CD4-positive, alpha-beta memory T cell (primary cell): ENCODE measurements at regions not wholly inside any gene's neighbourhood (a gene's known extent, or its start where the extent isn't known, plus 50 kb on each side); places are given as distances from the start of the nearest gene placed in this dataset.

ENCODE experiments used
- CTCF ChIA-PET: fragments of 350-600 bp; sonication (Branson Sonifier 250); formaldehyde crosslinking; loops from one replicate; lab custom pipeline; 2021; ENCODE audit warnings: inconsistent platforms; ENCODE audit not compliant: partially characterized antibody; lab: Charles Lee
- POLR2A ChIA-PET: fragments of 350-600 bp; sonication (Branson Sonifier 250); formaldehyde crosslinking; loops from one replicate; lab custom pipeline; 2021; ENCODE audit not compliant: partially characterized antibody; lab: Charles Lee
- DNase-seq, 5 donors: peaks; one replicate each; pipeline versions ENCODE4 v3.0.0 to v3.0.0-alpha.2; 2020 to 2022; ENCODE audit warnings: mixed read lengths in 1 of 5
- H3K27ac ChIP-seq: one replicate; pipeline ENCODE4 v1.7.0; 2013; ENCODE audit warnings: low read depth, low read length
- H3K27me3 ChIP-seq: 2 replicates; pipeline ENCODE4 v1.7.0; 2013; ENCODE audit warnings: mild to moderate bottlenecking, low read length, moderate library complexity; ENCODE audit not compliant: insufficient read depth
- H3K36me3 ChIP-seq: 2 replicates; pipeline ENCODE4 v1.7.0; 2013; ENCODE audit warnings: mild to moderate bottlenecking, low read length, moderate library complexity; ENCODE audit not compliant: insufficient read depth
- H3K4me1 ChIP-seq: 2 replicates; pipeline ENCODE4 v1.7.0; 2013; ENCODE audit warnings: mild to moderate bottlenecking, low read length, moderate library complexity; ENCODE audit not compliant: insufficient read depth
- H3K4me3 ChIP-seq, 2 donors: one replicate each; pipeline ENCODE4 v1.7.0; 2013; ENCODE audit warnings: low read length in 2 of 2, mild to moderate bottlenecking in 1 of 2
- H3K9me3 ChIP-seq, 2 donors: one replicate each; pipeline ENCODE4 v1.7.0; 2013; ENCODE audit warnings: low read length in 2 of 2, control low read depth in 1 of 2; ENCODE audit not compliant: control insufficient read depth in 1 of 2
- H3K27ac Mint-ChIP-seq, 7 donors: one replicate each; pipeline ENCODE4 v1.8.0; 2020 to 2021; ENCODE audit warnings: mixed read lengths in 7 of 7, mild to moderate bottlenecking in 6 of 7, inconsistent platforms in 3 of 7, moderate library complexity in 3 of 7
- H3K27me3 Mint-ChIP-seq, 2 donors: one replicate each; pipeline ENCODE4 v1.8.0; 2020 to 2021; ENCODE audit warnings: mixed read lengths in 2 of 2
- H3K36me3 Mint-ChIP-seq, 2 donors: one replicate each; pipeline ENCODE4 v1.8.0; 2020 to 2021; ENCODE audit warnings: mixed read lengths in 2 of 2, inconsistent platforms in 1 of 2, mild to moderate bottlenecking in 1 of 2
- H3K4me1 Mint-ChIP-seq, 4 donors: one replicate each; pipeline ENCODE4 v1.8.0; 2020 to 2021; ENCODE audit warnings: mixed read lengths in 4 of 4, mild to moderate bottlenecking in 1 of 4
- H3K4me3 Mint-ChIP-seq, 8 donors: one replicate each; pipeline ENCODE4 v1.8.0; 2020 to 2021; ENCODE audit warnings: mixed read lengths in 8 of 8, mild to moderate bottlenecking in 7 of 8, moderate library complexity in 6 of 8, inconsistent platforms in 3 of 8
- H3K9me3 Mint-ChIP-seq, 8 donors: one replicate each; pipeline ENCODE4 v1.8.0; 2020 to 2021; ENCODE audit warnings: mixed read lengths in 8 of 8, mild to moderate bottlenecking in 5 of 8, inconsistent platforms in 3 of 8, moderate library complexity in 1 of 8
- intact Hi-C: fragments of 100-400 bp; cut with micrococcal nuclease; formaldehyde crosslinking; loops from one replicate; pipeline ENCODE4 v1.15.1; 2023

- Mint-ChIP-seq H3K27me3 (peaks cover 0 to 2% of the 10 kb centered on the region in 2 donors), H3K4me1 (no peaks in the 10 kb centered on the region), H3K27ac (no peak overlapping the region), H3K36me3 (no peaks in the 10 kb centered on the region), H3K4me3 (no peak overlapping the region), H3K9me3 (peaks cover 0 to 3% (median 0%) of the 10 kb centered on the region in 8 donors)
- no peak for DNase-seq
- no peak overlapping the region for H3K27ac ChIP-seq
- intact Hi-C loops = no loop called here
- H3K27me3 ChIP-seq = no peaks in the 10 kb centered on the region
- ChIA-PET CTCF (no interaction called here), POLR2A (no interaction called here)
- H3K36me3 ChIP-seq = no peaks in the 10 kb centered on the region
- H3K4me1 ChIP-seq = no peaks in the 10 kb centered on the region
- no peaks in the 10 kb centered on the region for H3K9me3 ChIP-seq
- no peak overlapping the region for H3K4me3 ChIP-seq
These were observed 156.5 kb upstream of the USP15 start for GRCh38 chr12:62103748-62104147.

DNA sequence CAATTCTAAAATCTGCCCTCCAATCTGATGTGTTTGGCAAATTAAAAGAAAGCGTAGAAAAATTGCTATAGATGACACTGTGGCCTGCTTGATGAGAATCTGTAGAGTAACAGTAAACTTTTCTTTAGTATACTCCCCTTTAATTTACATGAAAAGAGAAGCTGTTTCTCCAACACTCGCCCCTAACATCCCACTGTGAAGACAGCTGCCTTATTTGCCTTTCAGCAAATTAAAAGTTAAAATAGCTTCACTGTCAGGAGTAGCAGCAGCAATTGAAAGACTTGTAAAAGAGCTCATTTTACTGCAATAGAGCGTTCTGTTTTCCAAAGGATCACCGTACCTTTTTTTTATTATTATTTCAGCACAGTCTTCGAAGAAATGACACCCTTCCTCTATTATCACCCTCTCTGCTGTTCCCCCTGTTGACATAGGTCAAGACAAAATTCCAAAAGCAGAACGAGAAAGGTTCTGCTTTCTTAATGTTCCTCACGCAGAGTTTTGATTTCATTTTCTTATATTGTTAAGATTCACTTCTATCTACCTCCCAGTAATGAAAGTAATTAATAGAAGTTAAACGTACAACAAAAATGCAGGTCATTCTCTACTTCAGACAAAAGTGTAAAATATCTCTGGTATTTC, 153.5 kb upstream of the USP15 start:
- Histone ChIP-seq H3K27ac (no peak overlapping the region), H3K4me3 (no peak overlapping the region), H3K9me3 (no peaks in the 10 kb centered on the region), H3K4me1 (no peaks in the 10 kb centered on the region), H3K36me3 (no peaks in the 10 kb centered on the region), H3K27me3 (no peaks in the 10 kb centered on the region)
- peaks cover 0 to 2% of the 10 kb centered on the region in 2 donors for H3K27me3 Mint-ChIP-seq
- CTCF ChIA-PET = no interaction called here
- no peaks in the 10 kb centered on the region for H3K36me3 Mint-ChIP-seq
- intact Hi-C loops = no loop called here
- no peak for DNase-seq
- peaks cover 0 to 29% (median 6%) of the 10 kb centered on the region in 8 donors for H3K9me3 Mint-ChIP-seq
- no peak overlapping the region for H3K27ac Mint-ChIP-seq
- POLR2A ChIA-PET = no interaction called here
- no peaks in the 10 kb centered on the region for H3K4me1 Mint-ChIP-seq
- no peak overlapping the region for H3K4me3 Mint-ChIP-seq

DNA sequence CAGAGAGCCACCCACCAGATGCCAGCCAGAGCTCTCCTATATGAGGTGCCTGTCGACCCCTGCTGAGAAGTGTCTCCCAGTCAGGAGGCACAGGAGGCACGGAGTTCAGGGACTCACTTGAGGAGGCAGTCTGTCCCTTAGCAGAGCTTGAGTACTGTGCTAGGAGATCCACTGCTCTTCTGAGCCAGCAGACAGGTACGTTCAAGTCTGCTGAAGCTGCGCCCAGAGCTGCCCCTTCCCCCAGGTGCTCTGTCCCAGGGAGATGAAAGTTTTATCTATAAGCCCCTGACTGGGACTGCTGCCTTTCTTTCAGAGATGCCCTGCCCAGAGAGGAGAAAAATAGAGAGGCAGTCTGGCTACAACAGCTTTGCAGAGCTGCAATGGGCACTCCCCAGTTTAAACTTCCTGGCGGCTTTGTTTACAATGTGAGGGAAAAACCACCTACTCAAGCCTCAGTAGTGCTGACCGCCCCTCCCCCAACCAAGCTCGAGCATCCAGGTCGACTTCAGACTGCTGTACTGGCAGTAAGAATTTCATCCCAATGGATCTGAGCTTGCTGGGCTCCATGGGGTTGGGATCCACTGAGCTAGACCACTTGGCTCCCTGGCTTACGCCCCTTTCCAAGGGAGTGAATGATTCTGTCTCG, 146.7 kb upstream of the USP15 start:
- POLR2A ChIA-PET = no interaction called here
- Histone ChIP-seq H3K9me3 (no peaks in the 10 kb centered on the region), H3K27me3 (no peaks in the 10 kb centered on the region), H3K36me3 (no peaks in the 10 kb centered on the region), H3K4me1 (no peaks in the 10 kb centered on the region), H3K4me3 (no peak overlapping the region), H3K27ac (no peak overlapping the region)
- Mint-ChIP-seq H3K27me3 (peaks cover 3 to 4% of the 10 kb centered on the region in 2 donors), H3K4me1 (no peaks in the 10 kb centered on the region), H3K9me3 (peaks cover 2 to 32% (median 13%) of the 10 kb centered on the region in 8 donors), H3K36me3 (no peaks in the 10 kb centered on the region), H3K27ac (no peak overlapping the region), H3K4me3 (no peak overlapping the region)
- CTCF ChIA-PET = no interaction called here
- no peak for DNase-seq
- intact Hi-C loops = no loop called here

DNA sequence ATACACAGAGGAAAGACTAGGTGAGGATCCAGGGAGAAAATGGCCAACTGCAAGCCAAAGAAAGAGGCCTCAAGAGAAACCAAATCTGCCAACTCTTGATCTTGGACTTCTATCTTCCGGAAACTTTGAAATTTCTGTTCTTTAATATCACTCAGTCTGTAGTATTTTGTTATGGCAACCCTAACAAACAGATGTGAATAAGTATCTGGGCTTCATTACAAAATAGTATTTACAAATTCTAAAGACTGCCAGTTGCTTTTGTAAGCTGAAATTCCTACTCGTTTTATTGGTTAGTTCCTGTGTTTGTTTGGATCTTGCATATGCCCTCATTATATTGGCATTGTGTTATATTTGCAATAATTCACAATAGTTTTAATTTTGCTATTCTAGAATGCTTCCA, 143.2 kb upstream of the USP15 start:
- Mint-ChIP-seq H3K27ac (no peak overlapping the region), H3K9me3 (peaks cover 0 to 10% (median 3%) of the 10 kb centered on the region in 8 donors), H3K4me3 (no peak overlapping the region), H3K27me3 (peaks cover 3 to 4% of the 10 kb centered on the region in 2 donors), H3K4me1 (no peaks in the 10 kb centered on the region), H3K36me3 (no peaks in the 10 kb centered on the region)
- ChIA-PET POLR2A (no interaction called here), CTCF (no interaction called here)
- no peaks in the 10 kb centered on the region for H3K36me3 ChIP-seq
- no peaks in the 10 kb centered on the region for H3K27me3 ChIP-seq
- DNase-seq = no peak
- H3K9me3 ChIP-seq = no peaks in the 10 kb centered on the region
- H3K4me3 ChIP-seq = no peak overlapping the region
- intact Hi-C loops = no loop called here
- H3K27ac ChIP-seq = no peak overlapping the region
- no peaks in the 10 kb centered on the region for H3K4me1 ChIP-seq

DNA sequence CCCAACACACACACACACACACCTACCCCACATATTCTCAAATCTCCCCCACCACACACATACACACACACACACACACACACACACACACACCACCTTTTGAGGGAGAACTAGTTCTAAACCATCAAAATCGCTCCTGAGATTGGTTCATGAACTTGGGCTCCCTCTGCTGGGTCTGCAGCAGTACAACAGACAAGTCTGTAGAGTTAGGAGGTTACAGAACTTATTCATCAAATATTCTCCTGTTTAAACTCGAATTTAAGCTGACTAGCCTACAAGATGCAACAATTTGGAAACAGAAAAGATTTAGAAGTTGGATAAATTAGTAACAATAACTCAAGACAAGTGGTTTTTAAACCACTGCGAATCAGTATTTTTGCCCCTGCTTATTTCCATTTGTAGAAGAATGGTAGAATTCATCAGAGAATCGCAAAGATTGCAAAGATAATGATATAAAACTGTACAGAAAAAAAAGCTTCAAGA, 136.4 kb upstream of the USP15 start:
- POLR2A ChIA-PET = interaction anchor here (0.8 kb wide), 1 partner anchor 70 kb away, joined by 3 read pairs; no protein-coding TSS in a partner anchor

GRCh38 chr12:62127516-62127915, 132.7 kb upstream of the USP15 start:
- Mint-ChIP-seq H3K27me3 (peaks cover 0 to 4% of the 10 kb centered on the region in 2 donors), H3K27ac (no peak overlapping the region), H3K36me3 (no peaks in the 10 kb centered on the region), H3K4me3 (no peak overlapping the region), H3K9me3 (peaks cover 0 to 2% (median 0%) of the 10 kb centered on the region in 8 donors), H3K4me1 (peaks cover 0 to 4% (median 2%) of the 10 kb centered on the region in 4 donors)
- no peaks in the 10 kb centered on the region for H3K4me1 ChIP-seq
- intact Hi-C loops = no loop called here
- no peak overlapping the region for H3K27ac ChIP-seq
- no peaks in the 10 kb centered on the region for H3K9me3 ChIP-seq
- ChIA-PET POLR2A (no interaction called here), CTCF (no interaction called here)
- H3K36me3 ChIP-seq = no peaks in the 10 kb centered on the region
- DNase-seq = no peak
- H3K27me3 ChIP-seq = no peaks in the 10 kb centered on the region
- H3K4me3 ChIP-seq = no peak overlapping the region

More for the DNA sequence above, 136.4 kb upstream of the USP15 start:
- Histone ChIP-seq H3K9me3 (no peaks in the 10 kb centered on the region), H3K4me3 (no peak overlapping the region), H3K27ac (no peak overlapping the region), H3K4me1 (no peaks in the 10 kb centered on the region), H3K27me3 (no peaks in the 10 kb centered on the region), H3K36me3 (no peaks in the 10 kb centered on the region)
- no peak overlapping the region for H3K4me3 Mint-ChIP-seq
- H3K36me3 Mint-ChIP-seq = no peaks in the 10 kb centered on the region
- intact Hi-C loops = loop anchor here (1.0 kb wide), 1 partner anchor 69 kb away; a partner anchor contains a TSS
- peaks cover 0 to 4% of the 10 kb centered on the region in 2 donors for H3K27me3 Mint-ChIP-seq
- H3K4me1 Mint-ChIP-seq = peaks cover 0 to 4% (median 2%) of the 10 kb centered on the region in 4 donors
- no peaks in the 10 kb centered on the region for H3K9me3 Mint-ChIP-seq
- H3K27ac Mint-ChIP-seq = peak overlapping the region in 1 of 7 donors; percentile 38
- peak in 4 of 5 donors; percentile 3 to 27 (median 16) for DNase-seq
- CTCF ChIA-PET = interaction anchor here (0.7 to 2.0 kb wide), 9 partner anchors 8 to 726 kb away, joined by 3 to 6 read pairs (median 3); a partner anchor contains a TSS

DNA sequence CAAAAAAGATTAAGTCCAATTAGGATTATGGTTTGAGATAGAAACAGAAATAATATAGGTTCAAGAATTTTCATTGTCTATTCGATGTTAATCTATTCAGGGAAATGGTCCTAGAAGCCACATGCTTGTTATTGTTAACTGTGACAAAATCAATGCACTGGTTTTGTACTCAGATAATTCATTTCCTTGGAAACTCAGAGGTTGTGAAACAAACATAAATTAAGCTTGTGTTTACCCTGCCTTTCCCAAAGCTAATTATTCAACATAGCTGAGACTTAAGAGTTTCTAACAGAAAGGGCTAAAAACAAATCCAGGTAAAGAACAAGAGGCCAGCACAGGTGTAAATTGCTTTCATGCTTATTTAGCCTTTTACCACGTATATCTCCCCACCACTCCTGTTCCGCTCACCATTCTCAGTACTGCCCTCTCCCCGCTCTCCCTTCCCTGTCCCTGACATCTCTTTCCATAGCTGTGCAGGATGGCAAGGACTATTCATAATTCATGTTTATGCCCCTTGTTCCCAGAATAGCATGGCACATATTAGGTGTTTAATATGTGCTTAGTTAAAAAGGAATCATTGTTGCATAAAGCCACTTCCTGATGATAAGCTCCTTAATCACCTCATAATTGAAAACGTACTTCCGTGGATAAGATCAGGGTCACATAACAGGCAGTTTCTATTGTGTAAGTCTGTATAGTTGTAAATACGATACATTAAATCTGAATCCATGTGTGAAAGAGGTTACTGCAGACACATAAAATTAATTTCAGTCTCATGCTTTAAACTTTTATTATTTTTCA, 131.8 kb upstream of the USP15 start:
- Histone ChIP-seq H3K4me3 (no peak overlapping the region), H3K4me1 (no peaks in the 10 kb centered on the region), H3K27ac (no peak overlapping the region), H3K27me3 (no peaks in the 10 kb centered on the region), H3K36me3 (no peaks in the 10 kb centered on the region), H3K9me3 (no peaks in the 10 kb centered on the region)
- no peaks in the 10 kb centered on the region for H3K36me3 Mint-ChIP-seq
- DNase-seq = no peak
- peaks cover 0 to 2% (median 0%) of the 10 kb centered on the region in 8 donors for H3K9me3 Mint-ChIP-seq
- peaks cover 0 to 4% (median 2%) of the 10 kb centered on the region in 4 donors for H3K4me1 Mint-ChIP-seq
- ChIA-PET CTCF (no interaction called here), POLR2A (no interaction called here)
- no peak overlapping the region for H3K27ac Mint-ChIP-seq
- H3K27me3 Mint-ChIP-seq = peaks cover 0 to 4% of the 10 kb centered on the region in 2 donors
- intact Hi-C loops = no loop called here
- H3K4me3 Mint-ChIP-seq = no peak overlapping the region
